SKM-1 treated with dmso at 0.1 percent for 144 hours (cell line): ENCODE measurements at regions not wholly inside any gene's neighbourhood (a gene's known extent, or its start where the extent isn't known, plus 50 kb on each side); places are given as distances from the start of the nearest gene placed in this dataset.

ENCODE experiments used
- DNase-seq: peaks from one replicate; lab custom pipeline; 2025; ENCODE audit not compliant: unreplicated experiment; lab: John Stamatoyannopoulos, UW

DNA sequence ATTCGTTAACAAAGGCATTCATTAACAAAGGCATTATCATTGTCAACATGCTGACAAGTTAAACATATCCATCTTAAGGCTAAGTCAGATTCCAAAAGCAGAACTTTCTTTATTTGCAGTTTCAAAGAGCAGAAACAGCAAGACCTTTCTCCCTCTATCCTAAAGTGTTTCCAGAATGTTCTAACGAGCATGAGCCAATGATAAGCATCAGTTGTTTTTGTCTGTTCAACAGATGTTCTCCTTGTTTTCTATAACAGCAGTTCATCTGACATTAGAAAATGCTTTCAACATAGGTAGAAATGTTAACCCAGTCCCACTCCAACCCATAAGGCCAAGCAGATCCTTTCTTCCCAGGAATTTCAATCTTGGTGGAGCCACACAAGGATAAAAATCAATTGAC is 77.6 kb upstream of the POMGNT2 start:
- DNase-seq: no peak

DNA sequence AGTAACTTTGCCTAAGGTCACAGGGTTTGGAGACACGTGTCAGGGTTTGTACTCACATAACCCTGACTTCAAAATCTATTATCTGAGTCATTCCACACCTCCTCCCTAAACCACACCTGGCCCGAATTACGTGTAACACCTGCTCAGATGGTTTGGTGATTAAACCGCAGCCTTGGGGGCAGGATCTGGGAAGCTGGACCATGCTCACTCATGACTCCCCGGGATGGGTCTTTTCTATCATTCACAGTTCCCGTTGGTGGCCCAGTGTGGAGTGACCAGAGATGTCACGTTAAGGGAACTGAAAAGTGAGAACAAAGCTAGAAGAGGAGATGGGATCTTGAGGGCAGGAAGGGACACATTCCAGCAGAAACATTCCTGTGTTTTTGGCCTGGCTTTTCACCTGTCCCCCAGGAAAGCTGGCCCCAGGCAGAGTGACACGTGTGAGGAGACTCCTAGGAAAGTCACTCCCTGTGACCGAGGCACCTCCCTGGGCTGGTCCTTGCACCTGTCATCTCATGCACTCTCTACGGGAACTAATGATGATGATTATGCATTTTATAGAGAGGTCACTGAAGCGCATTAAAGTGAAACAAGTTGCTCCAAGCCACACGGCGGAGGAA is 75.4 kb upstream of the POMGNT2 start:
- DNase-seq: no peak

- no peak for DNase-seq
These were observed 74.8 kb upstream of the POMGNT2 start for GRCh38 chr3:43180694-43181093.

DNA sequence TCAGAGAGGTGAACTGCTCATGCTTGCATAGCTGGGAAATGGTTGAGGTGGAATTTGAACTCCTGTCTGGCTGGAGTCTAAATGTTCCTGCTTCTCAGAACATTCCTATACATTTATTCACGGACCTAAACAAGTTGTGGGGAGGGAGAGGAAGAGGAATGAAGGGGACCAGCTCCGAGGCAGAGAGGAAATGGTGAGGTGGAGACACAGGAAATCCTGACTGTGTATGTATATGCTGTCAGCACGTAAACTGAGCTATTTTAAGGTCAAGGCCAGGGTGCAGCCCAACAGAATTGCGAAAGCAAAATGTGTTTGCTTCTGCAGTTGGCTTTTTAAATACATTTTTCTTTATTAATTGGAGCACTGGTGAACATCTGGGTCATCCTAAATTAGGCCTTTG is 74.1 kb upstream of the POMGNT2 start:
- peak; percentile 72 for DNase-seq

DNA sequence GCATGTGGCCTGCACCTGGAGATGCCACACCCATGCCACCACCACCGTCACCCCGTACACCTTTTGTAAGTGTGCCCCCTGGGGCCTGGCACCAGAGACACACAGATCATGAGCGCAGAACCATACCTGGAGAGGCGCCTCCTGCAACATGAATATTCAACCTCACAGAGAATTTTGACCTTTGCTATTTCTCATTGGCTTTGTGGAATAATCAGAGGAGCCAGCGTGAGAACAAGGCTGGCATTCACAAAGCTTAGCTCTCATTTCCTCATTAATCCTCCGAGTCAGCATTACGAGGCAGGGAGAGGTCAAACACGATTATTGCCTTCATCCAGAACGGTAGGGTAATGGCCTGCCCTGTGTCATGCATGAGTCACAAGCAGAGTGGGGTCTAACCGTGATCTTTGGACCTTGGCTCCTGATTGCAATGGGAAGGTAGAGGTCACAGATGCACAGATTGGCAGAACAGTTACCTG is 73.0 kb upstream of the POMGNT2 start:
- no peak for DNase-seq

DNA sequence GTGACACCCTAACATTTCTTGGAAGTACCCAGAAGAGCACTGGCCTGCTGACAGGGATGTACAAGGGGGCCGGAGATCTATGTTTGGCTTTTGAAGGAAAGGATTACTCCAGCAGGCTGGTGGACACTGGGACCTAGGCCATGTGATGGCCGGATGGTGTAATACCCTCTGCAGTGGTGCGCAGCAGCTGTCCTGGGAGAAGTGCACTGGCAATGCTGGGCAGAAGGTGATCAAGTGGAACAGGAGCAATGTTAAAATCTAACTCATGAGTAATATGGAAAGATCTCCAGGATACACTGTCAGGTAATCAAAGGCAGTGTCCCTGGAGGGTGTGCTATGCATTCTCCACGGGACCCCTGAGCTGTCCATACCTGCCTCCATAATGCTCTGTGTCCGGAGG is 71.2 kb upstream of the POMGNT2 start:
- no peak for DNase-seq

DNA sequence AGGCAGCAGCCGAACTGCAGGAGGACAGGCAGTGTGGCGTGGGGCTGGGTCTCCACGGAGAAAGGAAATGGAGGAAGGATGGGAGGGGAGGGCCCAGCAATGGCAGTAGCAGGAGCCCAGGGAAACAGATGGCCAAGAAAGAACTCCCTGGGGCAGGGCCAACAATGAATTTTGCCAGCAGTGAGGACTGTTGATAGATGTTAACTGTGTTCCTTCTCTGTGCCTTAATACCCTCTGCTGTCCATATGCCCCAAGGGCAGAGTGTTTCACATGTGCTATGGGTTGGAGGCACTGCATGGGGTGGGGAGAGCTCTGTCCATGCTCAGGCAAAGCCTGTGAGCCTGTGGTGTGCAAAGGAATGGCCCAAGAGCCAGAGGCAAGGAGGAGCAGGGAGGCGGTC is 70.8 kb upstream of the POMGNT2 start:
- no peak for DNase-seq

- DNase-seq: no peak
These were observed 69.7 kb upstream of the POMGNT2 start for GRCh38 chr3:43175541-43175940.

- no peak for DNase-seq
These were observed 68.1 kb upstream of the POMGNT2 start for GRCh38 chr3:43173949-43174348.

GRCh38 chr3:43171748-43172147 is 65.9 kb upstream of the POMGNT2 start:
- no peak for DNase-seq

DNA sequence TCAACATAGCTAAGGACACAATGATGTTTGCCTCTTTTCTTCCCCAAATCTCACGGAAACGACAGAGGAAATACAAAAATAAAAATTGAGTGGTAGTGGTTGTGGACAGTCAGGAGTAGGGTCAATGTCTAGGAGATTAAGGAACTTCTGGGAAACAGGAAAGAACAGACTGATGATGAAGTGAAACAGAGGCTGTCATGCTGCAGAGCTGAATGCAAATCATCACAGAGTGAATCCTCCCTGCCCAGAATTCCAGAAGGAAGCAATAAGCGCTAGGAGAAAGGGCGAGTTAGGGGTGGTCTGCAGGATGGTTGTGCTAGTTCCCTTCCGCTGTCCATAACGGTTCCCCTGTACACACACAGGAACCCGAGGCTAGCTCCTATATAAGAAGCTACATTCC is 64.7 kb upstream of the POMGNT2 start:
- DNase-seq: no peak

DNA sequence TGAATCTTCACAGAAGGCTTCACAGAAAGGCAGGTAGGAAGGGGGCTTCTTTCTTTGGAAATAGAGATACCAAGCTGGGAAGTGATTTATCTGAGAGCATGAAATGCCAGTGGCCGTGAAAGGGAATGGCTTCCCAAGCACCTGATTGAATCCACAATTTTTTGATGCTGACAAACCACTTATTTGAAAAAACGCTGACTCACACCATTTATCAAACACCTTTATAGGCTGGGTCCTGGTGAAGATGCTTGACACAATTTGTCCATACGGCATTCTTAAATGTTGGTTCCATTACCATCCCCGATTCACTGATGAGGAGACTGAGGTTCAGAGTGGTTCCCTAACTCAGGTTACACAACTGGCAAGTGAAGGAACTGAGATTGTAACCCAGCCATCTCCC is 64.1 kb upstream of the POMGNT2 start:
- DNase-seq: no peak

DNA sequence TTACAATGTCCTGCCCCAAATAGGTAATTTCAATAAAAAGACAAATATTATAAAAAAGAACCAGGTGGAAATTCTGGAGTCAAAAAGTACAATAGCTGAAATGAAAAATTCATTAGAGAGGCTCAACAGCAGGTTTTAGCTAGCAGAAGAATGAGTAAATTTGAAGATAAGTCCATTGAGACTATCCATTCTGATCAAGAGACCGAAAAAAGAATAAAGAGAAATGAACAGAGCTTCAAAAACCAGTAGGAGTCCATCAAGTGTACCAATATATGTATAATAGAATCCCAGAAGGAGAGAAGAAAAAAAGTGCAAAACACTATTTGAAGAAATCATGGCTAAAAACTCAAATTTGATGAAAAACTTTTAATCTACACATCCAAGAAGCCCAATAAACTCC is 60.5 kb upstream of the POMGNT2 start:
- DNase-seq: no peak

DNA sequence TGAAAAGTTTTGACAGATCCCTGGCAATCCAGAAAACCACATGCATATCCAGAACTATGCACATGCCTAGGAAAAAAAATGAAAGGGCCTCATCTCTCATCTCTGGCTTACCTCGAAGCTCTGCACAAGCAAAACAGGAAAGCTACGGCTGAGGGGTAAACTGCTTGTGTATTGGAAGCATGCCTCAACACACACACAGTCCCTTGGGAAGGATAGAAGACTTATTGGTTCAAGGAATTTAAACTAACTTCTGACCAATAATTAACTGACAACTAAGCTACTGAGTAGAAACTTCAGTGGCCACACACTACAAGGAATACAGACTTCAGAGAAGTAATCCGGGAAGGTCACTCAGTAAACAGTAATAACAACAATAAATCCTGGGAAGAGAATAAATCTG is 59.9 kb upstream of the POMGNT2 start:
- no peak for DNase-seq

DNA sequence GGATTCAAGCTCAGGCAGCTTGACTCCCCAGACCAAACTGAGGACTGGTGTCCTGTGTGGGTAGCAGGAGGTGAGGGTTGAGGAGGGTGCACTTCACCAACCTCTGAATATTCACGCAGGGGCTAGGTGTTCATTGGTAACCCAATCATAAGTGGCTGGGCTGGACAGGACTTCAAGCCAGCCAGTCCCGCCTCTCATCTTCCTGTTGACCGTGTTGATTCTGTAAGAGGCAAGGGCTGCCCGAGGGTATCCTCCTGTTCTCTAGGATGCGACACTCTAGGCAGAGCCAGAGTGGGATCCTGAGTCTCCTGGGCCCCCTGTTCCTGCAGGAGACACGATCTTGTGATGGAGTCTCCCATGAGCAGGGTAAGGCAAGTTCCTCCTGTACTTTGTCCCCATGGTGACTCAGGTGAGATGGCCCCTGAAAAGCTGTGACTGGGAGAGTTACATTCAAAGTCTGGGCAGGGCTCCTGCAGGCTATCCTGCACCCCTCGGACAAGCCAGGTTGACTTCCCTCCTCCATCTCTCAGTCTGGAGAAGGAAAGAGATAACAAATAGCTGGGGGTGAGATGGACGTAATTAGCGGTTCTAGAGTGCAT is 58.1 kb upstream of the POMGNT2 start:
- DNase-seq: no peak

DNA sequence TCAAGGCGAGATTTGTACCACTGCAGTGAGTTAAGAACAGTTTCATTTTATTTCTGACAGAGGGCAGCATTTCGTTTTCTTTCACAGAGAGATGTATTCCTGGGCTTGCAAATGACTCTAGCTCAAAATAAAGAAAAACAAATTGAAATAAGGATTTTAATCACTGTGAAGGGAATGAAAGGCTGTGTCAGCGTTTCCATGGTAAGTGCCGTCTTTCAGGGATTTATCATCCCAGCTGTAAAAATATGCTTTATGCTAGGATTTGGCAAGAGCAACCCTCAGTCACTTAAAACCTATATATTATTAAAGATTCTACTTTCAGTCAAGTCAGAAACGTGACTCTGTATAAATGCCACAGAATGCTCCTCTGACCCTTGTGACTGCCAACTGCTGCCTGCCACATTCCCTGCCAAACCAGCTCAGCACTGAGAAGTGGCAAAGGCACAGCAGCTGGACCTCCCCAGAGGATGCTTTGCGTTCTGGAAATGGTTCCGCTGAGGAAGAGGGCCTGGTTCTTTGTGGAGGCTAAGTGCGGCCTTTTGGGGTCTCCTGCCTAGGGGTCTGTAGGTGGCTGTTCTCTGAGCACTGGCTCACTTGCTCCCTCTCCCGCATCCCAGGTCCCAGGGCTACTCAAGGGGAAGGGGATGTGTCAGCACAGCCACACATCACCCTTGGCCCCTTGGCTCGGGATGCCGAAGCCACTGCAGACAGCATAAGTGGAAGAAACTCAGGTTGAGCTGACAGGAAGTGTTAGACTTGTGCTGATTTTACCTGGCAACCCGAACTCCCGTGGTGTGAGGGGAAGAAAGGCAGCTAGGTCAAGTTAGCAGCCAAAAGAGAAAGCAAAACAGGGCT is 56.6 kb upstream of the POMGNT2 start:
- DNase-seq: peak; percentile 26

DNA sequence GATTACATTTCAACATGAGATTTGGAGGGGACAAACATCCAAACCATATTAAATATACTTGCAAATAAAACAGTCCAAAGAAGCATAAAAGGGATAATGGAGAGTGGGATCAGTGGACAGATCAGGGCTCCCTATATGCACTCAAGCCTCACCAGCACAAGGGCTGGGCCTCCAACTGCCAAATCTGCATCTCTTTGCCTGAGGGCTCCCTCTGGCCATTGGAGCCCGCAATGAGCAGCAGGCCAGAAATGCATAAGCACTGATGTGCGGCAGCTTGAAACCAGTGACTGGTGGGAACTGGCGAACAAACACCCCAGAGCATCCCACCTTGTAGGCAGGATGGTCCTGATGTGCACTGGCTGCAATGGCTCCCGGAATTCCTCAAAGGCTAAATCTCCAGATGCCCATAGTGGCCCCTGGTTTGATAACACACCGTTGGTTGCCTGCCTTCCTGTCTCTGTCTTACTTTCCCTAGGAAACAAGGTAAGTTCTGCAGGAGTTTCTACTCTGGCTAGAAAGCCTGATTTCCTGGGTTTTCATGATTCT is 55.9 kb upstream of the POMGNT2 start:
- no peak for DNase-seq

DNA sequence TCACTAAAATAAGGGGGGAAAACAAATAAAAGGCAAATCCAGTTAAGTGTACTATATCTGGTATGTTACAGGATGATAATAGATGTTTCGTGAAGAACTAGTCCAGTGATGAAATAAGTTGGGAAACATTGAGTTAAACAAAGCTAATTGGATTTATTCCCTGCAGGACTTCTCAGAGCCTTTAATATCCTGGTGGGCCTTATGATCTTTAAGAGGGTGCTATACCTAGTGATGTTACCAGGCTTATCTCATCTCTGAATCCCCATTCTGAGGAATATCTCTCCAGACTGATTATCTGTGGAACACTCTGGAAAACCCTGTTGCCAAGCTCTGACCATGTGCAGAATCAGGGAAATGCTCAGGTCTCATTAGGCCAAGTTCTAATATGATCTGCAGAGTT is 54.8 kb upstream of the POMGNT2 start:
- no peak for DNase-seq

GRCh38 chr3:43159876-43160255 is 54.0 kb upstream of the POMGNT2 start:
- DNase-seq: no peak

GRCh38 chr3:43159131-43159875 is 53.4 kb upstream of the POMGNT2 start:
- DNase-seq: no peak

GRCh38 chr3:43156812-43157455 is 51.1 kb upstream of the POMGNT2 start:
- no peak for DNase-seq
